ENCODE measurements at regions not wholly inside any gene's neighbourhood (a gene's known extent, or its start where the extent isn't known, plus 50 kb on each side); places are given as distances from the start of the nearest gene placed in this dataset.
A peak's percentile ranks its signal among the peaks of the same experiment; 100 is the strongest.

DNA sequence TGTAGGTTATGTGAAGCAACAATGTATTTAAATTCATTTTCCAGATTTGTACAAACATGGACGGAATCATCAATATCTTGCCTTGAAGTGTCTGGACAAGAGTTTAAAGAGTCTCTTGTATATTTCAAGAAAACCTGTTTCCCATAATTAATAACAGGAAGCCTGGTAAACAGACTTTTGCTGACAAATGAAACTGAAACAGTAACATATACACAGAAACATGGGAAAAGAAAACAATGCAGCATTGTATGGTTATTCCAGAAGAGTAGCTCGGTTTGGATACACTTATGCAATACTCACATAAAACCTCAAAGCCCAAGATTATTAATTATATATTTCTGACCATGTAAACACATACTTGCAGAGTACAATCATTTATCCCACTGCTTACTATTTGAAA is 265.5 kb downstream of the PTPRC start:
- DNase-seq (ENCODE audit: low spot score) = peak; percentile 78

GRCh38 chr1:198906739-198907422 is 268.0 kb downstream of the PTPRC start:
- no peak for DNase-seq (ENCODE audit: low spot score)

GRCh38 chr1:198907423-198907746 is 268.5 kb downstream of the PTPRC start:
- DNase-seq (ENCODE audit: low spot score) = no peak

DNA sequence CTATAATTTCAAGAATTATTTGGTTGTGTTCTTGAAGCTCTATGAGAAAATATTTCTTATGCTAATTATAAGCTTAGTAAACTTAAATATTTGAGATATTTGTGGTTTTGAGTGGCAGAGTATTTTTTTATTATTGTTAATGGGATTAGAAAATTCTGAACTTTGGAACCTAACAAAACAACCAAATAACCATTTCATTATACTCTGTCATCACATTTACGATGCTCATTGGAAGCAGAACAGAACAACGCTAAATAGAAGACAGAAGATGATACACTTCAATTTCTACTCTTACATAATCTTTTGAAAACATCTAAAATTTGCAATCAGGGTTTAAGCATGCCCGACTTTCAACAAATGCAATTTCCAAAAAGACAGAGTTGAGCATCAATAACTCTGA is 270.2 kb downstream of the PTPRC start:
- no peak for DNase-seq (ENCODE audit: low spot score)

DNA sequence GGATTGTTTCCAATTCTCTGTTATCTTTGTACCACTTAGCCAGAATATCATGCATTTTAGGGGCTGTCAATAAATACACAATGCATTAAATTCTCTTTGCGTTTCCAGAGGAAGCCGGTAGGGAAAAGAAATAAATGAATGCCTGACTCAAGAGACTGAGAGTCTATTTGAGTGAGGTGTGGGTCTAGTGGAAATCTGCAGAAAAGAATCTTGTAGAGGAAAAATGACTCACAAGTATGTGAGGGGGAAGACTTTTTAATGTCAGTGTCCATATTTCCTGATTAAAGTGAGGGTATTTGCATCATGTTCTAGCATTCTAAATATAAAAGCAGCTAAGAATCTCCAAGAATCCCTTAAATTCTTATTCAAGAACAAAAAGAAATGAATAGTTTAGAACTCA is 271.1 kb downstream of the PTPRC start:
- no peak for DNase-seq (ENCODE audit: low spot score)

DNA sequence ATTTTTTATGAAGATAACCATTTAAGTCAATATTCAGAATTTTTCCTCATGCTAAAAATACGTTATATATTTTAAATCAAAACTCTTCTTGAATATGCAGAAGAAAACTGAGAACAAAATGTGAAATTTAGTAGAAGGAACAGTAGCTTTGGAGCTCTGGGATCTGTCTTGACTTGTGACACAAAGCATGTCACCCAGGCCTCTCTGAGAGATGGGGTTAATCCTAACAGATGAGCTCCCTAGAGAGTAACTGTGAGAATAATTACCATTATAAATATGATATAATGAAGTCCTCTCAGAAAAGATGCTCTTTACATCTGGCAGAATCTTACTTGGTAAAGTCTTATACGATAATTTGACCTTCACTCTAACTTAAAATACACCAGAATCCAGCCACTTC is 272.0 kb downstream of the PTPRC start:
- no peak for DNase-seq (ENCODE audit: low spot score)

DNA sequence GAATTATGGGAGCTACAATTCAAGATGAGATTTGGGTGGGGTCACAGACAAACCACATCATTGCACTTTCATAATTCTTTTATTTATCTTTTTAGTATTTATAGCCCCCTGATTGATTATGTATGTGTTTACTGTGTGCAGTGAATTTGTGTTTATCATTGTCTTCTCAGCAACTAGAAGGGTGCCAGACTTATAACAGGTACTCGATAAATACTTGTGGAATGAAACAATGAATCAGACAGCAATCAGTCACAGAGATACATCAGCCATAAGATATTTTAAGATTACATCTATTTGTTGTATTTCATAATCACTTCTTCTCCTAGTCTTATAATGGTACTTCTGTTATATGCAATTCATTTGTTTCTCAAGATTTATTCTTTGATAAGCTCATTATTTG is 273.2 kb downstream of the PTPRC start:
- DNase-seq (ENCODE audit: low spot score) = no peak

DNA sequence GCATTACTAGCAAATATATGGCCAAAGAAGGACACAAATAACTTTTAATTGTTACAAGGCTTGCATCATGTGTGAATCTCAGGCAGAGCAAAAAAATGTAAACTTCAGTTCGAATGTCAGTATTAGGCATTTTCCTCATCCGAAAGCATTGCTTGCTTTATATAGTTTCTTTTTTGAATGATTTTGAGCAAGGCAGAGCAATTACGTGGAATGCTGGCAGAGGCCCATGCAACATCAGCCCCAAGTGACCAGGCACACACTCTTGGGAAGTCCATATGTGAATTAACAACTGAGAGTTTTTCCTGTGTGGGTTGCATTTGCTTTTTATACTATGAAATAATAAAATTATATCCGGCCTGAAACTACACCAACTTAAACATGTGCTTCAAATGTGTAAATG is 274.8 kb downstream of the PTPRC start:
- DNase-seq (ENCODE audit: low spot score) = no peak

DNA sequence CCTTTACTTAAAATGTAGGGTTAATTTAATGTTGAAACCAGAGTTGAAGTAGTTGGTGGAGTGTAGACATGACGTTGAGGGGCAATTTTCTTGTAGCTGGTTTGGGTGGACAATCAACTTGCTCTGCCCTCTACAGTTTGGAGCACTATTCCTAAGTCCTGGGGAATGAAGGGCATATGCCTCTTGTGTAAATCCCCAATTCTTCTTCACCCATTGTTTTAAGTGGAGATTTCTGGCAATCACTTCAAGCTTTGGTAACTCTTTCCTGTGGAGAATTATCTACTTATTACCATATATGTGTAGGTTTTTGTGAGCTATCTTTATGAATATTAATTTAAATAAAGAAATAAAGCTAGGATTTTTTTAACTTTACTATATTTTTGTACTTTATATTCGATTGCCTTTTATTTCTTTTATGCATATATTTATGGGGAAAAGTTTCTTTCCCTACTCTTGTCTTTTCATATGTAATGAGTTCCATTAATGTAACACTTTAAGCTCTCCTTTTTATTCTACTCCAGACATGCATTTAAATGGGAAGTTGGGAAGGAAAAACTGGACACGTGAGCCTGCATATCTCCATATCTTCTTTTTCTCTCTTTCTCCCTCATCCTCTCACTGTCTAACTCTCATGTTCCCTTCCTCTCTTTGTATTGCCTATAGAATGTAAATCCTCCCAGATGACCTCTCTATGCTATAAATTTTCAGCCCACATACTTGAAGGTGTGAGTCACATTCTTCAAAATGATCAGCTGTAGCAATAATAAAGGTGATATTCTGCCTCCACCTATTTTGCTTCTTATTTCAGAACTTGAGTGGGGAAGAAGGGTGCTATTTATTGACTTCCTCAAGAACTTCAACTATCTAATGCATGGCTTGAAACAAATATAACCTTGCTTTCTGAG is 276.7 kb downstream of the PTPRC start:
- no peak for DNase-seq (ENCODE audit: low spot score)

DNA sequence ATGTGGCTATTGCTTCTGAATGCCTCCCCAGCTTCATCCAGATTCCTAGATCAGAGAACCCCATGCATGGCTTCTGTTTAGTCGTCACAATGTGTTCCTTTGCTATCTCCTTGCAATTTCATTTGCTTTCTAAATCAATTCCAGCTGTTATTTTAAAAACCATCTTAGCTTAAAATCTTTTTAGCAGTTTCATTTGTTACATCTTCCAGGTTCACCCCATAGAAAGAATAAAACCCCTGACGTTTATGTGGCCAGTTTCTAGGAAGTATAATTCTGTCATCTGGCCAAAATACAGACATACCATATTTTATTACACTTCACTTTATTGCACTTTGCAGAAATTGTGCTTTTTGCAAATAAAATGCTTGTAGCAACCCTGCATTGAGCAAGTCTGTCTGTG is 278.4 kb downstream of the PTPRC start:
- DNase-seq (ENCODE audit: low spot score) = no peak

- no peak for DNase-seq (ENCODE audit: low spot score)
Observed at GRCh38 chr1:198918920-198919319, 280.1 kb downstream of the PTPRC start.

- DNase-seq (ENCODE audit: low spot score) = no peak
Observed at GRCh38 chr1:198919667-198920398, 281.0 kb downstream of the PTPRC start.

DNA sequence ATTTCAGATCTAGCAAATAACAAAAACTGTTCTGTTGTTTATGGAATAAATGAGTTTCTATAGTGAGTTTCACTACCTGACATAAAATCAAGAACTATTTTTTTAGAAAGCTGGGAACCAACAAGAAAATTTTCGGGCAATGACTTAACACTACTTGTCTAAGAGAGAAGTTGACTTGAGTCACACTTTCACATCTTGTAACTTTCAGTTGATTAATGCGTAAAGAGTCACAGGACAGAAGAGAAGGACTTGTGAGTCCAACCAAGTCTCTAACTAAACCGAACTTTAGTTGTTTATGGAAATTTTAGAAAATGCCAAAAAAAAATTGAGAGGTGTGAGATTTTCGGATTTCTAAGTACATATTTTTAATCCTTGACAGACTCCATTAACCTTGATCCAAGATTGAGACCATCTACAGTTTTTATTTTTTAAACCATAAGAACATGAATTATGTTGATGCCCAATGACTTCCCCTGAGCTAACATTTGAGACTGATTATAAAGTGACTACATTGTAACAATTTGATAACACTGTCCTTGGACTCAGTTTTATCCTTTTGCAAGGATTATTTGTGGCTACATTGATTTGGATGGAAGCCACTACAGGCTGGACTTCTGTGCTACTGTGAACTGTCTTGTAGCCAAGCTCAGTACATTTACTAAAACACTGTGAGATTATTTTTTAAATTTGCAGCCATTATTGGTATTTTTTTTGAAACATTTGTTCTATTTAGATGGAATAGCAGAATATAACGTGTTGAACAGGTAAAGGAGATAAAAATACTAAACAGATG is 284.0 kb downstream of the PTPRC start:
- DNase-seq (ENCODE audit: low spot score) = peak; percentile 69

- DNase-seq (ENCODE audit: low spot score) = no peak
Observed at GRCh38 chr1:198923993-198924392, 285.2 kb downstream of the PTPRC start.

DNA sequence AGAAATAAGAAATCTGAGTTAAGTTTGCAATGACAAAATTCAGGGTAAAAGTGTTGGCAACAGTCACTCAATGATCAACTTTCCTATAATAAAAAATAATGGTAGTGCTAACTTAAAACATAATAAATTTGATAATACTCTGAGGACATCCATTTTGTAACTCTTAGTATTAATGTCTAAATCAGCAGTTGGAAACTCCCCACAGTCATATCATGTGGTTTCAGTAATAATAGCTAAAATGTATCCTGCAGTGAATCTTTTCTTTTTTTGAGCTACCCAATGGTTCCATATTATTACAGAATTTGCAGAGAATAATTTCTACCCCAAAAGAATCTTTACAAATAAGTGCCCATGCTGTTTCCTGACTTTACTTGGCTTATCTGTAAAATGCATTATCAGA is 286.7 kb downstream of the PTPRC start:
- DNase-seq (ENCODE audit: low spot score) = no peak

DNA sequence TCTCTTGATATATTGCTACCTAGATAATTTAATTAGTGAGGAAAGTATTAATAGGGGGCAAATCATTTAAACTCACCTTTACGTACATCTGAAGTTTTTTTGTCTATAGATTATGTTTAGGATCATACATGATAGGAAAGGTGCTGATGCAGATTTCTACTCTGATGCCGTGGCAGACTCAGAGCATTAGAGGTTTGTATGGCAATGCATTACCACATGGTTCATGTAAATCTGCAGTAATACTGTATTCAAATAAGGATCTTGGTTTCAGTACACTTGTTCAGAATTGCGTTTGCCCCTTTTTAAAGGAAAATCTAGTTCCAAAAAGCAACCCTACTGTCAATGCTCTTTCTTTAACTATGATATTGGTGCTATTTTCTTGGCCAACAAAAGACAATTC is 288.3 kb downstream of the PTPRC start:
- peak; percentile 13 for DNase-seq (ENCODE audit: low spot score)

GRCh38 chr1:198929111-198929604 is 290.3 kb downstream of the PTPRC start:
- DNase-seq (ENCODE audit: low spot score) = peak; percentile 23

- peak; percentile 78 for DNase-seq (ENCODE audit: low spot score)
Observed at GRCh38 chr1:198929961-198930599, 291.2 kb downstream of the PTPRC start.

DNA sequence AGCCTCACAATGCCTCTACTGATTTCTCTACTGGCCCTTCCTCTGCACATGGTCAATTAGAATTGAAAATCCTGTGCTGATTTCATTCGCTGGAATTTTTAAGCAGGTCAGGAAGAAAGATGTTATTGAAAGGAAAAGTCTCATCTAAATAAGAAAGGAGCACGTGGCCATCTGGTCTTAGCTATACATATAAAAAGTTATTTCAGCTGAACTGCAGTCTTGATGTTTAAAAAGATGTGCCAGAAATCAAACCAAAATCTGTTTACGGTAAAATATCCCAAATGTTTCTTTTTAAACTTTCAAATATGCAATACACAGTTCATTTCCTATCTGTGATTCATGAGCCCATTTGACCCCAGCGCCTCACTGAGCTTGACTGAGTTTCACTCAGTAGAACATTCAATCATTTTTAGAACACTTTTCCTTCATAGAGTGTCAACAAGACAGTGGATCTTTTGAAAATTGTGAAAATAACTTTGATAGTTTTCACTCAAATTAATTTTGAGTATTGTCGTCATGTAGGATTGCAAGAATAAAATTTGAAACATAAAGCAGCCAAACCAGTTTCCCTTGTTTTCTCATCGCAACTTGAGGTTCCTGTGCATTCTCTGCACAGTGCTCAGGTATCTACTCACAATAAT is 293.6 kb downstream of the PTPRC start:
- peak; percentile 93 for DNase-seq (ENCODE audit: low spot score)

DNA sequence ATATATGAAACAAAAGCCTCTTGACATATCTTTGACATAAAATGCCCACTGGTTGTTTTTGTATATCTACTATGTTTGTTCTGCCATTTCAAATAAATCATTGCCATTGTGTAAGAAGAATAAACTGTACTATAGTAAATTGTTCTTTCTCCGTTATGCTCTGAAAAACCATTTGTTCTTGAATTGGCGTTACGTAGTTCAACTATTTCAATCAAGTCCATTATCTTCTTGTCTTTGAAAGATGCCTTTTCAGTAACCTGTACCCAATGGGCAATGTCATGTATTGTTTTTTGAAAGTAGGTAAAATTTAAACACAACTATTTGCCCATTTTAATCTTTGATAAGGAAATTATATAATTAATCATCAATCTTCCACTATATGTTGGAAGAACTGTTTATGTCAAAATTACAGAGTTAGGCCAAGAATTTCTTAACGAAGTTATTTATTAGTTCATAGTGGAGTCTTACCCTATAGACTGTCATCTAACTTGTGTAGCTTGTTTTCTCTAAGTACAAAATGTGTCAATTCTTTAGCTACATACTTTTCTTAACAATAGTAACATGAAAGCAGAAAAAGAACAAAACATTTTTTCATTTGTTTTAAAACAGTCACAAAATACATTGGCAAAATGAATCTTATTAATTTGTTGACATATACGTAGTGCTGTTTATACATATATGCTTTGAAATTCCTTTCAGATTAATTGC is 294.8 kb downstream of the PTPRC start:
- peak; percentile 94 for DNase-seq (ENCODE audit: low spot score)
